Muscle of back (tissue), 3 donors: ENCODE measurements at regions not wholly inside any gene's neighbourhood (a gene's known extent, or its start where the extent isn't known, plus 50 kb on each side); places are given as distances from the start of the nearest gene placed in this dataset.
"Not testable (repeated sequence)": the region's sequence is repeated elsewhere in the genome, so short reads cannot be mapped to it uniquely, and the experiment has no call there.

Source experiments
- DNase-seq, 3 donors: peaks; one replicate each; pipeline versions ENCODE4 v3.0.0 to v3.0.0-alpha.2; 2013

DNA sequence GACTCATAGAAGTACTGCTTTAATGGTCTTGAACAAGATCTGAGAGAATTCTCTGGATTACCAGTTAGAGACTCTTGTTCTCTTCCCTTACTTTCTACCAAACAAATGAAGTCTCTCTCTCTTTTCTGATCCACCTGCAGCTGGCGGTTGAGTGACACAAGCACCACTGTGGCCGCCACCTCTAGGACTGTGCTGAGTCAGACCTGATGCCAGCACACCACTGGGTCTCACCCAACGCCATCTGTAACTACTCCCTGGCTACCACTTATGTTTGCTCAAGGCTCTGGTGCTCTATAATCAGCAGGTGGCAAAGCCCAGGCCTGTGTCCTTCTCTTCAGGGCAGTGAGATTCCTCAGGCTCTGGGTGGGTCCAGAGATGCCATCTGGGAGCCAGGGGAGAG, 1173.5 kb downstream of the RPA4 start:
- no peak for DNase-seq

DNA sequence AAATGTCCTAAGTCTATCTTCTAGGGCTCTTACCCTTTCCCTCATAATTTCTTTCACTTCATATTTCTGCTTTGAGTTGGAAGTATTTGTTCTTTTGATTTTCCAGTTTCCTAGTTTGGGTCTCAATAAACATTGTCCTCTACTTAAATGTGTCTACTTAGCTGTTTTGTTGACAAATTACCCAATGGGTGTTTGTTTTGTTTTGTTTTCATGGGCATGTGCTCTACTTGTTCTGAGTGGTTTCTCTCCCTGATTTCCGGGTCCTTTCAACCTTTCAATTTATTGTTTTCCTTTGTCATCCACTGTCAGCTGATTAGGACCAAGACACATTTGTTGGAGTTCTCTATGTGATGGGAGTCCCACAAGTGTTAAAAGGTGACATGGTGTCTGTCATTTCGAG, 1181.4 kb downstream of the RPA4 start:
- no peak for DNase-seq

DNA sequence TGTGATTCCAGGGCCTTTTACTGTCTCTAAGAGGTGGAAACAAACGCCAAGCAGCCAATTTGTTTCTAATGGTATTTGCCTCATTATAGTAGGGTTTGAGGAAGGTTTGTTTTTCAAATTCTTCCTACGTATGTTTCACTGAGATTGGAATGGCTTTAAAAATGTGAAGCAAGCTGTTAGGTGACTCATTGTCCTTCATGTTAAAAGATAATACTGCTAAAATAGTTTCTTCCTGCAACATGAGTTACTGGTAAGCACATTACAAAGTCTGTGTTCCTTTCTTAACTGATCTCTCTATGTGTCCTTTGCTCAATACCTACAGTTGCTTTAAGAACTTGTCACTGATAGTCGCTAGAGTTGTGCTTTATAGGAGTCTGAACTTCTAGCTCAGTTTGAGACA, 1183.9 kb downstream of the RPA4 start:
- DNase-seq: peak in 1 of 3 donors; percentile 0

DNA sequence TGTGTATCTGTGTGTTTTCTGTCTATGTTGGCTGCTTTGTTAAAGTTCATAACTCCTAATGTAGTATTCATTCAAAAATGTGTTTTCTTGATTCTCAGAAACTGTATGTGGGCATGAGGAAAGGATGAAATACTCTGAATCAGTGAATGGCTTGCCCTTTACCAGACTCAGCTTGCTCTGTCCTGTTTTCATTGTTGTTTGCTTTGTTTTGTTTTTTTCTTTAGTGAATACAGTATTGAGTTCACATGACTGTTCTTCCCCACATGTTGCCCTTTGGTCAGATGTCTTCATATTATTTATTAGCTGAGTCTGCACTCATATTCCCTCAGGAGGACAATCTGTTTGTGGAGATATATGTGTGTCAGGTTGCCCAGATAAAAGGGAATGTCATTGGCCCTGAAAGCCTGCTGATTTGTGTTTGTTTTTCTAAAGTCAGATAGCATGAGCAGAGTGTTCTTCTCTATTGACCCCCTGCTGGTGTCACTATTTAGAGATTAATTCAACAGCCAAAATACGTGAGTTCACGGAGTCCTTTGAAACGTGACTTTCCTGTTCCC, 1184.4 kb downstream of the RPA4 start:
- DNase-seq: no peak

DNA sequence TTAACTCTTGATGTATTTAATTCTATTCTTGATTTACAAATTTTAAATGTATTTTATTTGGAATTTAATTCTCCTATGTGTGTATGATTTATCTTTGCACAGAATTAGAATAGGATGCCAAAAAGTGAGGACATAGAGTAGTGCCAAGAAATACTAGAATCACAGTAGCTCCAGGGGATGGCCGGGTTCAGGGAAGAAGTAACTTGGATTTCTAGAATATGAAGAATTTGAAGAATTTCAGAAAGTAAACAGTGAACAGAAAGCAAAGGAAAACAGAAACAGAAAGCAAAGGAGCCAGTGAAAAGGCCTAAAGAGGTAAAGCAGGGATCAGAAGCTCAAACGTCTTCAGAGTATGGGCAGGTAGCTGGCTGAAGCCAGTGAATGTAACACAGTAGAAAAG, 1187.6 kb downstream of the RPA4 start:
- no peak for DNase-seq

DNA sequence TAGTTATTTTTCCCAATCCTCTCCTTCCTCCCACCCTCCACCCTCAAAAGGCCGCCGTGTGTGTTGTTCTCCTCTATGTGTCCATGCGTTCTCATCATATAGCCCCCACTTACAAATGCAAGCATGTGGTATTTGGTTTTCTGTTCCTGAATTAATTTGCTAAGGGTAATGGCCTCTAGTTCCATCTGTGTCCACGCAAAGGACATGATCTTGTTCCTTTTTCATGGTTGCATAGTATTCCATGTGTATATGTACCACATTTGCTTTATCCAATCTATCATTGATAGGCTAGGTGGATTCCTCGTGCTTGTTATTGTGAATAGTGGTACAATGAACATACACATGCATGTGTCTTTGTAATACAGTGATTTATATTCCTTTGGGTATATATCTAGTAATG, 1193.7 kb downstream of the RPA4 start:
- no peak for DNase-seq

DNA sequence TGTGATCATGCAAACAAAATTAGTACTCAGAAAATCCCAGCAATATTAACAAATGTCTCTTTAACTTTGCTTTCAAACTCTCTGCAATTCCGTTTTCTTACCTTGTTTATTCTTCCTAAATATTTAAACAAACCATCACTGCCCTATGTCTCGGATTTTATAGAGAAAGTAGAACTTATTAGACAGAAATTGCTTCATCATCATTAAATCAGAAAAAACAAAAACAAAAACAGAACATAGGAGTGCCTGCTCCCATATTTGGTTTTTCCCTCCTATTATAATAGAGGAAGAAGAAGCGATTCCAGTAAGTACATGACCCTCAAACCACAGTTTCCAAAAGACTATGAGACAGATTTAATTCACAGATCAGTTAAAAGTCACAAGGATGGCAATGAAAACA, 1228.0 kb downstream of the RPA4 start:
- no peak for DNase-seq

DNA sequence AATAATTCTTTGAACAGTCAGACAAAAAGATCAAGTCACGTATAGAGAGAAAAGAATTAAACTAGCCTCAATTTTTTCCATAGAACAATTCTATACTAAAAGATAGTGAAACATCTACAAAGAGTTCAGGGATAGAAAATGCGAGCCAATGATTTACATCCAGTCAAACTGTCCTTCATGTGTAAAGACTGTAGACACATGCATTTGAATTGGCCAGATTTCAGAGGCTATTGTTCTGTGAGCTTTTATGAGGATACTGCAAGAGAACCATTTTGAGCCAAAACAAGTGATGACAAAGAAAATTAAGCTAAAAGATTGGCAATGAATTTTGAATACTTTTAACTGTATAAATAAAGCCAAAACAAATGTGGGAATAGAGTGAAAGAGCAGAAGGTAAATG, 1230.3 kb downstream of the RPA4 start:
- DNase-seq: no peak

DNA sequence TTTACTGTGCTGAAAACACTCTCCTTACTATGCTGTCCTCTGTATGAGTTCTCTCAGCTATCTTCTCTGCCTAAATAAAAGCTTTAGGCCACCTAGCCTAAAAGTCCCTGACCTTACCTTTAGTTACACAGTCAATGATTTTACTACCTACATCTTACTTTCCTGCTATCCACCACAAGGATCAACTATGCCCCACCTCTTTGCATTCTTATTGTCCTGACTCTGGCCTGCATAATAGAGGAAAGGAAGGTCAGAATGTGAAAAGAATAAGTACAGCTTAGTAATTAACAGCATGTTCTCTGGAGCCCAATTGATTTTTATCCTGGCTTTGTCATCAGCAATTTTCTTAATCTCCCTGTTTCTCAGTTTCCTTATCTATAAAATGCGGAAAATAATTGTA, 1257.8 kb downstream of the RPA4 start:
- no peak for DNase-seq

DNA sequence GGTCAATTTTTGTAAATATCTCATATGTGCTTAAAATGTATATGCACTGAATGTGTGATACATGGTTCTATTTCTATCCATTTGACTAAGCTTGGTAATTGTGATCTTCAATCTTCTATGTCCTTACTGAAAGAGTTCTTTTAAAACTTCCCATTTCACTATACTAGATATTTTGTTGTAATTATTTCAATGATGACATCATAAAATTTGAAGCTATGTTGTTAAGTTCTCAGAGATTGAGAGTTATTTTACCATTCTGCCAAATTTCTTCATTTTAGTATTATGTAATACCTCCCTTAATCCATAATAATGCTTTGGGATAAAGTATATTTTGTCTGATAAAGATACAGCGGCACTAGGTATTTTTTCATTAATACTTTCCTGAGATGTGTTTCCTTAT, 1307.3 kb downstream of the RPA4 start:
- DNase-seq: no peak

DNA sequence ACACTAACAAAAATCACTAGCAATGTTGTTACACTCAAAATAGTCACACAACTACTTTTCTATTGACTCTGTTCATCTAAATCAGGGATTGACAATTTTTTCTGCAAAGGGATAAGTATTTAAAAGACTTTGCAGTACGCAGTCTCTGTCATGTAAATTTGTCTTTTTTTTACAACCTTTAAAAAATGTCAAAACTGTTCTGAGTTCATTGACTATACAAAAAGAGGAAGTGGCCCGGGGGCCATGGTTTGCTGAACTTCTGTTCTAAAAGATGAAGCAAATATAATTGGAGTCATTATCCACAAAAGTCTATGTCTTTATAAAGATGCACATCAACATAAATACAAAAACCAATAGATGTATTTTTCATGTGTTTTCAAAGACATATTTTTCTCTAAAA, 1310.3 kb downstream of the RPA4 start:
- no peak for DNase-seq

DNA sequence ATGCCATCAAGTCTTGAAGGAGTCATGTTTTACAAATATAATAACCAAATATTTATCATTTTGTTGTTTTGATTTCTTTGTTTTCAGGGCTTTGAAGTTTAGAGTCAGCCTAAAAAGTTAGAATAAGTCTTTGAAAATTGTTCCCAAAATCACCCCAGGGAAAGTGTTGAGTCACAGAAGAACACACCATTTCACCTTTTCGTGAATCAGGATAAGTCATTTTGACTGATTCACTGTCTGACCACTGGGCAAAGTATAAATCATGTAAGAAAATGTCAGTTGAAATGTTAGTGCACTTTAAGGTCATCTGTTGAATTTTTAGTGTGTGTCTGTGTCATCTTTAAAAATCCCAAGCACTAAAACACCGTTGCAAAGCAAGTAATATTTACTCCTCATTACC, 1320.1 kb downstream of the RPA4 start:
- DNase-seq: no peak

DNA sequence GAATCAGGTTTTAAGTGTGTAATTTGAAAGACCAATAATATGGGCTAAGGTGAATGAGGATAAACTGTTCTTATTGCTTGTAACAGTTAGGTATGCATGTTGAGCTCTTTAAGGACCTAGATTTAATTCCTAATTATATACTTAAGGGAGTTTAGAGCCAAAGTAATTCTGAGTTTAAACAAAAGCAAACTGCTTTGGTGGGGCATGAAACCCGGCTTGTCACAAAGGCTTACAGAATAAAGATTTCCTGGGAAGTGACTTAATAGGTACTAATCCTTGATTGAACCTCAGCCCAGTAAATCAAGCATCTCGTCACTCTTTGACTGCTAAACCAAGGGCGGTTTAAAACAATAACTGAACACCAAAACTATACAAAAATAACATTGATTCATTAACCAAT, 1324.2 kb downstream of the RPA4 start:
- no peak for DNase-seq

DNA sequence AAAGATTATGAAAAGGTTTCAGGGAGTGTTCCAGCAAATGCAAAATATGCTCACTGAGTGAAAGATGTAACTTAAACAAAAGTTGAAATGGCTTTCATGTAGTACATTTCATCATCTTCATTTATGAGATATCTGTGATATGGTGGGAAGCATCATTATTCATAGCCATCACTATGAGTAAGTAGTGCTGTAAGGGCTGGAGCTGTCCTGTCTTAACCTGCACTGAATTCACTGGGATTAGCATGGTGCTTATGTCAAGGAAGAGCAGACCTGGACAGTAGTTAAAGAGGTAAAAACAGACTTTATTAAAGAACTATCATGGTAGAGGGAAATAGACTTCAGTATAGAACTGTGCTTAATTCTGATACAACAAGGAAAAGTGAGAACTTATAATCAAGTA, 1347.3 kb downstream of the RPA4 start:
- DNase-seq: no peak

DNA sequence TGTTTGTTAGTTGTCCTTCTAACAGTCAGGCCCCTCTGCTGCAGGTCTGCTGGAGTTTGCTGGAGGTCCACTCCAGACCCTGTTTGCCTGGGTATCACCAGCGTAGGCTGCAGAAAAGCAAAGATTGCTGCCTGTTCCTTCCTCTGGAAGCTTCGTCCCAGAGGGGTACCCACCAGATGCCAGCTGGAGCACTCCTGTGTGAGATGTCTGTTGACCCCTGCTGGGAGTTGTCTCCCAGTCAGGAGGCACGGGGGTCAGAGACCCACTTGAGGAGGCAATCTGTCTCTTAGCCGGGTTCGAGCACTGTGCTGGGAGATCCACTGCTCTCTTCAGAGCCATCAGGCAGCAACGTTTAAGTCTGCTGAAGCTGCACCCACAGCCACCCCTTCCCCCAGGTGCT, 1356.4 kb downstream of the RPA4 start:
- DNase-seq: not testable (repeated sequence)

DNA sequence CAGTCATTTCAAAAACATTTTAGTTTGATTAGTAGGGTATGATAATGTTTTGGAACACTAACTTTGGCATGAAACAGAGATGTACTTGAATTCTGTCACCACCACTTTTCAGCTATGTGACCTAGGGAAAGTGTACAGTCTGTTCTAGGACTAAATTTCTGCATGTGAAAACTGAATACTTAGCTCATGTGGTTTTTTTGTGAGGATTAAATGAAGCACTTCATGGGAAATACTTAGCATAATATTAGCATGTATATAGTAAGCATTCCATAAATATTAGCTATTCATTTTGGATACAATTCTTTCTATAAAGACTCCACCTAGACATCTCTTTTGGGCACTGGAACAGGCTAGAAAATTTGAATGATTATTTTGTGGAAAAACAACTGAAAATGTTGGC, 1379.4 kb downstream of the RPA4 start:
- DNase-seq: no peak

DNA sequence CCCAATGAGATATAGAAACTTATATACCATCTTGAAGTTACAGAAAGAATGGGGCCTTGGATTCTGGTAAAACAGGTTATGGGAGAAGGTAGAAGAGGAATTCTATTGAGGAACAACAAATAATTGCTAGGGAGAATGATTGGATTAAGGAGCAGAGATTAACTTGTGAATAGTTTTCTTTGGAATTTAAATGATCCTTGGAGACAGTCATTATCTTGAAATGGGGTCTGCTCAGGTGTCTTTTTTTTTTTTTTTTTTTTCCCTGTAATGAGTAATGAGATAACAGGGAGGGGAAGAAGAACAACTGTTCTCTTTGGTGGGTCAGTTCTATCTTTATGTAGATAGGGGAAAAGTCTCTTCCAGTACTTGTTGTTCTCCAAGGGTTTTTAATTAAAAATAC, 1406.0 kb downstream of the RPA4 start:
- DNase-seq: no peak

DNA sequence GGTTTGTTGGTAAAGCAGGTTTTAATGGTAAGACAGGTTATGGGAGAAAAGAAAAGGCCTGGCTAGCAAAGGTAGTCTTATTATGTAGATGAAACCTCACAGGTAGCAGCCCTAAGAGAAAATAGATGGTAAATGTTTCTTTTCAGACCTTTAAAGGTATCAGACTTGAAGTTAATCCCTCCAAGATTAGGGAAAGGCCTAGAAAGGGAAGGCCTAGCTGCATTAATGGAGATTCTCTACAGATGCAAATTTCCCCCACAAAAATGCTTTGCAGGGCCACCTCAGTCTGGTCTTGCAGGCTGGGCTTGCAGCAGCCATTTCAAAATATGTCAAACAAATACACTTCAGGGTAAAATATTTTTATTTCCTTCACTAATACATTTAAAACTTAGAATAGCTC, 1410.6 kb downstream of the RPA4 start:
- no peak for DNase-seq

DNA sequence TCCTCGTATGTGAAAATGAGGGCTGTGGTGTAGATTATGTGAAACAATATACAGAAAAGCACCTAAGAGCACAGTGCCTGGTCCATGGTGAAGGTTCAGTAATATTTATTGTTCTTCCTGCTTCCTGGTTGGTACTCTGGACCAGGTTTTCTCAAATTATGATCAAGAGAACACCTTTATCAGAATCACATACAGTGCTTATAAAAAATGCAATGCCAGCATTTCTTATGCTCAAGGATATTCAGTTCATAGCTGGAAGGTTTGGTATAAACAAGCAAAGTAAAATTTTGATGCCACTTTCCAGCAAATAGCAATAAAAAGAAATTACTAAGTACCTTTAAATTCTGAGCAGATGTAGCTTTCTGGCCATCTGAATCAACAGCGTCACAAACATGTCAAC, 1412.4 kb downstream of the RPA4 start:
- no peak for DNase-seq

DNA sequence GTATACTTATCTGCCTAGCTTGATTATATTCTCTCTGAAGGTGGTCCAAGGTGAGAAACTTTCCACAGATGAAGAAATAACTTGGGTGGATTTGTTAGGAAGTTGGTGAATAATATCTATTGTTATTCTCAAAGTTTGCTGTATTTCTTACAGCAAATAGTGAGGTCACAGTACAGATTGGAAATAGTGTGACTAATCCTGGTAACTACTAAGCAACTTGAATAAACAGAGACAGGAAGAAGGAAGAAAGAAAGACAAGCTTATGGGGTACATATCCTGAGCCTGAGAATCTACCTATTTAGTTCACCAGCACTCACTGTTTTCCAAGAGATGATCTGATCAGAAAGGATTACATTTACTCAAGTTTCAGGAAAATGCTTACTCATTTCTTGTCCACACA, 1416.1 kb downstream of the RPA4 start:
- no peak for DNase-seq

DNA sequence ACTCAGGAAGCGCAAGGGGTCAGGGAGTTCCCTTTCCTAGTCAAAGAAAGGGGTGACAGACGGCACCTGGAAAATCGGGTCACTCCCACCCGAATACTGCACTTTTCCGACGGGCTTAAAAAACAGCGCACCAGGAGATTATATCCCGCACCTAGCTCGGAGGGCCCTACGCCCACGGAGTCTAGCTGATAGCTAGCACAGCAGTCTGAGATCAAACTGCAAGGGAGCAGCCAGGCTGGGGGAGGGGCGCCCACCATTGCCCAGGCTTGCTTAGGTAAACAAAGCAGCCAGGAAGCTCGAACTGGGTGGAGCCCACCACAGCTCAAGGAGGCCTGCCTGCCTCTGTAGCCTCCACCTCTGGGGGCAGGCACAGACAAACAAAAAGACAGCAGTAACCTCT, 1416.8 kb downstream of the RPA4 start:
- DNase-seq: not testable (repeated sequence)

DNA sequence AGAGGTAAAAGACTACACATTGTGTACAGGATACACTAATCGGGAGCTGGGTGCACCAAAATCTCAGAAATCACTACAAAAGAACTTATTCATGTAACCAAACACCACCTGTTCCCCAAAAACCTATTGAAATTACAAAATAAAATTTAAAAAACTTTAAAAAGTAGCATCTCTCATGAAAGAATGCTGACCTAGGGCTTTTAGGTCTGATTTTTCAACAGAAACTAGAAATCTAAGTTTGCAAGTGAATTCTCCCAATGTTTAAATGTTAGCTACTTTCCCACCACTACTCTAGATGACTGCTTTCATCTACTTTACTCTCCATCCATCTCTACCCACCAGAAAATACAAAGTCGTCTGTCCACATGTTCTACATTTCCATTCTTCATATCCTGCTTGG, 1447.7 kb downstream of the RPA4 start:
- no peak for DNase-seq

DNA sequence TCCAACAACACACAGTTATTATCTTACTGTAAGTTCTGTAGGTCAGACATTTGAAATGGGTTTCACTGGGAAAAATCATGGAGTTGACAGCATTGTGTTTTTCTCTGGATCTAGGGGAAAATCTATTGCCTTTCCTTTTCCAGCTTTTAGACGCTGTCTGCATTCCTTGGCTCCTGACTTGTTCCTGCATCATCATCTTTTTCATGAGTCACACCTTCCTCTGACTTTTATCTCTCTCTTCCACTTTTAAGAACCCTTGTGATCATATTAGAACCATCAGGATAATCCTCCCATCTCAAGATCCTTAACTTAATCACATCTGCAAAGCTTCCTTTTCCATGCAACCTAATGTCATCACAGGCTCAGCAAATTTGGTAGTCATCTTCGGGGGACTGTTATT, 1454.8 kb downstream of the RPA4 start:
- DNase-seq: no peak

DNA sequence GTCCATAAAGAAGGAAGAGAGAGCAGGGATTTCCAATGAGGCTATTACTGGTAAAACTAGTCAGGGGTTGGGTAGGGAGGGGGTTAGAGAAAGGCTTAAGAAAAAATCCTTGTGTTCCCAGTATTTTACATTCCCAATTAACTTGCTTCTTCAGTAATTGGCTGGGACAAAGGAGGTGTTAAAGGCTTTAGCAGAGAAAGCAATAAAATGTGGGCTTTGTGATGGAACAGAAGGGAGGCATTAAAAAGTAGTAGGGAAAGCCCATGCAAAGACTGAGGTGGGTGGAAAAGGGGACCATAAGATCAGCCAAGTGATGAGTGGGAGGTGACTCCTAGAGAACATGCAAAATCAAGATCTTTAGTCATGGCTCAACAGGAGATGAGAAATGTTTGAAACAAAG, 1467.2 kb downstream of the RPA4 start:
- DNase-seq: no peak

DNA sequence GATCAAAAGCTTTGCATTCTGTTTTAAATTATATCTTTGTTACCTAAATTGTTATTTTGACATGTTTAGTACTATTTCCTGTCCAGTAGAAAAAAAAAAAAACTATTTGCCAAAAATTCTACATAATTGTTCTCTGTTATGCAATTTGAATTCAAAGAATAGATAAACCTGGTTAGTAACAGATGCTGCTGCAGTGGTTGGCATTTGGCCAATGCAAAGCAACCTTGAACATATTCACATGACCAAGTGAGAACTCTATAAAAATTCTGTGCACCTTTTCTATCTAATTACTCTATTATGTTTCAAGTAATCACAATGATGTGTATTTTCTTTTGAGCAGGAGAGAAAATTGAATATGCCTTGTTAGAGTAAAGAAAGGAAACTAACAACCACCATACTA, 1473.4 kb downstream of the RPA4 start:
- no peak for DNase-seq
